GM12874 (cell line): ENCODE measurements at regions not wholly inside any gene's neighbourhood (a gene's known extent, or its start where the extent isn't known, plus 50 kb on each side); places are given as distances from the start of the nearest gene placed in this dataset.

Experiments used
- CTCF ChIP-seq: IDR thresholded peaks from 2 replicates; pipeline ENCODE4 v1.5.1; 2011; ENCODE audit warnings: low read depth, mild to moderate bottlenecking, control low read depth, low read length, moderate library complexity; ENCODE audit not compliant: insufficient read depth

DNA sequence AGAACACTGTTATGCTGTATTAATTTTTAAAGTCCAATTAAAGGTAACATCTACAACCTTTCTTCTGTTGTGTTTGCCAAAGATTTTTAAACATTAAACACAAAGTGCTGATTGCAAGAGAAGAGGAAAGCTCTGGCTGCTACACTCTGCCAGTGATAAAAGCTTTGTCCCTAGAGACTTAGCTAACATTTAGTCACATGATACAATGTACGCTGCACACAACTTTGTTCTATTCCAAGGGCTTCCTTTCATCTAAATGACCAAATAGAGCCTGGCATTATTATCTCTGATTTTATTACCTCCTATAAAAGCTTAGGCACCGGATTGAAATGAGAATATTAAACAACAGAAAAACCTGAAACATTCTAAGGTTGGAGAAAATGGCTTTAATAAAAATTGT is 388.7 kb upstream of the PMFBP1 start:
- TF ChIP-seq CTCF, result no peak

GRCh38 chr16:72558501-72558900 is 386.5 kb upstream of the PMFBP1 start:
- no peak for TF ChIP-seq CTCF

DNA sequence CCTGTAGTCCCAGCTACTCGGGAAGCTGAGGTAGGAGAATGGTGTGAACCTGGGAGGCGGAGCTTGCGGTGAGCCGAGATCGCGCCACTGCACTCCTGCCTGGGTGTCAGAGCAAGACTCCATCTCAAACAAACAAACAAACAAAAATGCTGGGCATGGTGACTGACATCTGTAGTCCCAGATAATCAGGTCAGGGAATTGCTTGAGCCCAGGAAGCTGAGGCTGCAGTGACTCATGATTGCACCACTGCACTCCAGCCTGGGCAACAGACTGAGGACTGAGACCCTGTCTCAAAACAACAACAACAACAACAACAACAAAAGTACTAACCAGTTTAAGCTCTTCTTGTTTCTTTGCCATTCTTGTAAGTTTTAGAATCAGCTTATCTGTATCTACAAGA is 383.0 kb upstream of the PMFBP1 start:
- TF ChIP-seq CTCF, result no peak

- TF ChIP-seq CTCF, result no peak
Observed at GRCh38 chr16:72552654-72553053, 380.7 kb upstream of the PMFBP1 start.

DNA sequence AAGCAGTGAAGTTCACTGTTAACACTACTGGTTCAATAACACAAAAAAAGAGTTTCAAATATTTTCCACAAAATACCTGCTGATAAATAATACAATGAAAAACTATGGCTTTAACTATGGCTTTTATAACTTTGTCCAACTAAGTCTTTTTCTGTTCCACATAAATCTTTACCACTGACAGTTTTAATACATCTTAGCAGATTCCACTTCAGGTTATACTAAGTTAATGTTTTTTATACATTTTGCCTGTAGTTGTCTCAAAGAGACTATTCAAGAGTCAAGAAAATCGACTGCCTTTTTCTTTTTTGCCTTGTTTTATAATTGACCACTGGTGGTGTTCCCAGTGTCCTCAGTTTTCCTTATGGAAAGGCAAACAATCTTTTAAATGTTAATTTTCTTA is 379.7 kb upstream of the PMFBP1 start:
- TF ChIP-seq CTCF, result no peak

DNA sequence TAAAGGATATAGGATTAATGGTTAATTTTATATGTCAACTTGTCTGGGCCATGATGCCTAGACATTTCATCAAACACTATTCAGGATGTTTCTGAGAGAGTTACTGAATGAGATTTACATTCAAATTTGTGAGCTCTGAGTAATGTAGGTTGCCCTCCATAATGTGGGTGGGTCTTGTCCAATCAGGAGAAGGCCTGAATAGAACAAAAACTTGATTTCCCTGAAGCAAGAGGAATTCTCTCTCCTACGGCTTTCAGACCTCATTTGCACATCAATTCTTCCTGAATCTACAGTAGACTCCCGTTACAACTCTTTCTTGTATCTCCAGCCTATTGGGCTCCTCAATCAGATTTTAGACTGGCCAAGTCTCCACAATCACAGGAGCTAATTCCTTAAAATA is 377.9 kb upstream of the PMFBP1 start:
- no peak for TF ChIP-seq CTCF

GRCh38 chr16:72542102-72542501 is 370.1 kb upstream of the PMFBP1 start:
- no peak for TF ChIP-seq CTCF

GRCh38 chr16:72537664-72538063 is 365.7 kb upstream of the PMFBP1 start:
- no peak for TF ChIP-seq CTCF
